Left ventricle myocardium inferior (tissue), 1 donor: ENCODE measurements at regions not wholly inside any gene's neighbourhood (a gene's known extent, or its start where the extent isn't known, plus 50 kb on each side); places are given as distances from the start of the nearest gene placed in this dataset.
"Not testable (repeated sequence)": the region's sequence is repeated elsewhere in the genome, so short reads cannot be mapped to it uniquely, and the experiment has no call there.

Source experiments
- DNase-seq: peaks from one replicate; pipeline ENCODE4 v3.0.0-alpha.2; 2020
- H3K27ac ChIP-seq: fragments of 200-600 bp; replicated peaks from 2 replicates; pipeline ENCODE4 v1.8.0; 2021
- H3K27me3 ChIP-seq: fragments of 200-600 bp; 2 replicates; pipeline ENCODE4 v1.8.0; 2021; ENCODE audit warnings: low read depth
- H3K36me3 ChIP-seq: fragments of 200-600 bp; 2 replicates; pipeline ENCODE4 v1.8.0; 2021
- H3K4me1 ChIP-seq: fragments of 200-600 bp; 2 replicates; pipeline ENCODE4 v1.8.0; 2021
- H3K4me3 ChIP-seq: fragments of 200-600 bp; 2 replicates; pipeline ENCODE4 v1.8.0; 2021; ENCODE audit warnings: mild to moderate bottlenecking, moderate library complexity
- H3K9me3 ChIP-seq: fragments of 200-600 bp; replicated peaks from 2 replicates; pipeline ENCODE4 v1.8.0; 2021
- intact Hi-C: fragments of 100-400 bp; cut with micrococcal nuclease; formaldehyde crosslinking; loops from one replicate; pipeline ENCODE4 v1.11.0; 2022
- TF ChIP-seq, protein P1 (sequence below): fragments of 200-600 bp; IDR thresholded peaks from 2 replicates; pipeline ENCODE4 v1.8.0; 2021; ENCODE audit warnings: antibody characterized with exemption, mild to moderate bottlenecking, borderline replicate concordance
- donor health status: DM: no; HTN: yes; CAD: no; lungs with severe emphysema.

DNA sequence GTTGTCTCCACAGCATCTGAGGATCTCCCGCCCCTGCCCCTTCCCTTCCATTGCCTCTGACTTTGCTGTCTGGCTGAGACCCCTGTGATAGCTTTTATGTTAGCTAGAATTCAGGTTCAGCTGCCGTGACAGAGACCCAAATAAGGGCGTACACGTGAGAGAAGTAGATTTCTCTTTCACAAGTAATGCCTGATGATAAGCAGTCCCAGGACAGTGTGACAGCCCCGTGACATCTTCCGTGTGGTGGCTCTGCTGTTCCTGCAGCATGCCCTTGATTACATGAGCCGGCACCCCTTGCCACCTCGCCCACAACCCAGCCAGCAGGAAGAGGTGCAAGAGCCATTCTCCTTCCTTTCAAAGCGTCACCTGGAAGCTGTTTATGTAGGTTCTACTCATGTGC lies 130.9 kb upstream of the PODXL start:
- intact Hi-C loops = no loop called here
- Histone ChIP-seq H3K36me3 (no peaks in the 10 kb centered on the region), H3K27me3 (peaks cover 80% of the 10 kb centered on the region), H3K4me1 (peaks cover 13% of the 10 kb centered on the region), H3K27ac (no peak overlapping the region), H3K4me3 (no peak overlapping the region), H3K9me3 (no peaks in the 10 kb centered on the region)
- DNase-seq = no peak
- TF ChIP-seq, protein P1, sequence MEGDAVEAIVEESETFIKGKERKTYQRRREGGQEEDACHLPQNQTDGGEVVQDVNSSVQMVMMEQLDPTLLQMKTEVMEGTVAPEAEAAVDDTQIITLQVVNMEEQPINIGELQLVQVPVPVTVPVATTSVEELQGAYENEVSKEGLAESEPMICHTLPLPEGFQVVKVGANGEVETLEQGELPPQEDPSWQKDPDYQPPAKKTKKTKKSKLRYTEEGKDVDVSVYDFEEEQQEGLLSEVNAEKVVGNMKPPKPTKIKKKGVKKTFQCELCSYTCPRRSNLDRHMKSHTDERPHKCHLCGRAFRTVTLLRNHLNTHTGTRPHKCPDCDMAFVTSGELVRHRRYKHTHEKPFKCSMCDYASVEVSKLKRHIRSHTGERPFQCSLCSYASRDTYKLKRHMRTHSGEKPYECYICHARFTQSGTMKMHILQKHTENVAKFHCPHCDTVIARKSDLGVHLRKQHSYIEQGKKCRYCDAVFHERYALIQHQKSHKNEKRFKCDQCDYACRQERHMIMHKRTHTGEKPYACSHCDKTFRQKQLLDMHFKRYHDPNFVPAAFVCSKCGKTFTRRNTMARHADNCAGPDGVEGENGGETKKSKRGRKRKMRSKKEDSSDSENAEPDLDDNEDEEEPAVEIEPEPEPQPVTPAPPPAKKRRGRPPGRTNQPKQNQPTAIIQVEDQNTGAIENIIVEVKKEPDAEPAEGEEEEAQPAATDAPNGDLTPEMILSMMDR = no peak

DNA sequence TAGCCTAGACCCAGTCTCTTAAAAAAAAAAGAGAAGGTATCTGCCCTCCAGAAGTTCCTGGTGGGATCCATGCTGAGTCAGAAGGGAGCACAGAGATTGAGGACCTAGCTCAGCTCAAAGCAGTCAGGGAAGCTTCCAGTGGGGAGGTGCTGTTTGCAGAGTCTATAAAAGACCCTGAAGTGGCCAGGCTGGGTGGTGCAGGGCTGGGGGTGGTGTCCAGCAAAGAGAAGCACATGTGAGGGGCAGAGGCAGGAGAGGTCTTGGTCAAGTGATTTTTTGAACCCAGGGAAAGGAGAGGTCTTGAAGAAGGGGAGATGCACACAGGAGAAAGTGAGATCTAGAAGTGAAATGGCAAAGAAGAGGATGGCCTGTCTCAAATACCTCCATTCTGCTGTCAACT lies 130.4 kb upstream of the PODXL start:
- TF ChIP-seq, protein P1 = no peak
- DNase-seq = no peak
- no peaks in the 10 kb centered on the region for H3K9me3 ChIP-seq
- H3K27ac ChIP-seq = no peak overlapping the region
- no peak overlapping the region for H3K4me3 ChIP-seq
- intact Hi-C loops = no loop called here
- peaks cover 75% of the 10 kb centered on the region for H3K27me3 ChIP-seq
- no peaks in the 10 kb centered on the region for H3K36me3 ChIP-seq
- H3K4me1 ChIP-seq = peaks cover 8% of the 10 kb centered on the region

DNA sequence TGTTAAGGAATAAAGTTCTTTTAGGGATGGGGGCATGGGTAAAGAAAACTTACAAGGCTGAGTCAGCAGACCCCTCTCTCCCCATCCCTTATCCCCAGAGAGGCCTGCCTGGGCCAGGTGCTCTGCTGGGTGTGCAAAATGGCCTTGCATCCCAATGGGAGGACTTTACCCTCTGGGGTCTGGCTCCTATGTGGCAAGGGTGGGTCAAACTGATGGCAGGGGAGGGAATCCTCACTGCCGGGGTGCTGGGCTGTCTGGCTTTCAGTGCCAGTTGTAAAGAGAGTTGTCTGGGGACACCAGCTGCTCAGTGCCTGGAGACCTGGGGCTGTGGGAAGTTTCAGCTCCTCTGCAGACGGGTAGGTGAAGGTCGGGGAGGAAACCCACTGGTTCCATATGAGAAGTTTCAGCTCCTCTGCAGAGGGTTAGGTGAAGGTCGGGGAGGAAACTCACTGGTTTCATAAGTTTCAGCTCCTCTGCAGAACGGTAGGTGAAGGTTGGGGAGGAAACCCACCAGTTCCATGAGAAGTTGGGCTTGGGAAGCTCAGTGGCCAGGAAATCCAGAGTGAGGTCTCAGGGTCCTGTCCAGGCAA lies 127.2 kb upstream of the PODXL start:
- intact Hi-C loops = no loop called here
- no peaks in the 10 kb centered on the region for H3K9me3 ChIP-seq
- TF ChIP-seq, protein P1 = no peak
- no peaks in the 10 kb centered on the region for H3K36me3 ChIP-seq
- no peak overlapping the region for H3K27ac ChIP-seq
- no peak overlapping the region for H3K4me3 ChIP-seq
- DNase-seq = no peak
- H3K4me1 ChIP-seq = no peaks in the 10 kb centered on the region
- peaks cover 53% of the 10 kb centered on the region for H3K27me3 ChIP-seq

DNA sequence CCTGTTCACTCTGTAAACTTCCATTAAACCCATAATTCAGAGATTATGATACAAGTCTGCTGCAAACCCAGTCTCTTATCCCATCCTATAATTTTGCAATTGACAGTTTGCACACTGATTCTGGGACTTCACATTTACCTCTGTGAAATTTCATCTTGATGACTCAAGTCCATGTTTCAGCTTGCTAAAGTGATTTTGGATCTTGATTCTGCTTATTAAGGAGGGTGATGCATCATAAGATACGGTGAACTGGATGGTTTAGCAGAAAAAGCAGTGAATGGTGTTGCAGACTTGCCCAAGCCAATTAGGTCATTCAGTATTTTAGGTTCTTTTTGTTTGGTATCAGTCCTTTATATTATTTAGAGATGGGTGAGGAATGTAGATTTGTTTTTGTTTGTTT lies 125.5 kb upstream of the PODXL start:
- TF ChIP-seq, protein P1 = no peak
- Histone ChIP-seq H3K27me3 (peaks cover 36% of the 10 kb centered on the region), H3K9me3 (no peaks in the 10 kb centered on the region), H3K36me3 (no peaks in the 10 kb centered on the region), H3K27ac (no peak overlapping the region), H3K4me3 (no peak overlapping the region), H3K4me1 (no peaks in the 10 kb centered on the region)
- intact Hi-C loops = no loop called here
- DNase-seq = no peak

DNA sequence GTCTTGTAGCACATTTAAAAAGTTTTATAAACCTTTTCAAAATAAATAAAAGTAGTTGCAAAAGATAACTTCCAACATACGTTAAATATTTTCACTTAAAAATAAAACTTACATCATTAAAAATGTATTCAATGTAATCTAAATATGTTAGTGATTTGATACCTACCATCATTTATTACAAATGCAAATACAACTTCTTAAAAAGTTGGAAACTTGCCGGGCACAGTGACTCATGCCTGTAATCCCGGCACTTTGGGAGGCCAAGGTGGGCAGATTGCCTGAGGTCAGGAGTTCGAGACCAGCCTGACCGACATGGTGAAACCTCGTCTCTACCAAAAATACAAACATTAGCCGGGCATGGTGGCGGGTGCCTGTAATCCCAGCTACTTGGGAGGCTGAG lies 122.6 kb upstream of the PODXL start:
- H3K36me3 ChIP-seq, H3K27ac ChIP-seq, H3K4me3 ChIP-seq, H3K4me1 ChIP-seq, intact Hi-C loops, DNase-seq, H3K9me3 ChIP-seq: not testable (repeated sequence)
- peaks cover 17% of the 10 kb centered on the region for H3K27me3 ChIP-seq

DNA sequence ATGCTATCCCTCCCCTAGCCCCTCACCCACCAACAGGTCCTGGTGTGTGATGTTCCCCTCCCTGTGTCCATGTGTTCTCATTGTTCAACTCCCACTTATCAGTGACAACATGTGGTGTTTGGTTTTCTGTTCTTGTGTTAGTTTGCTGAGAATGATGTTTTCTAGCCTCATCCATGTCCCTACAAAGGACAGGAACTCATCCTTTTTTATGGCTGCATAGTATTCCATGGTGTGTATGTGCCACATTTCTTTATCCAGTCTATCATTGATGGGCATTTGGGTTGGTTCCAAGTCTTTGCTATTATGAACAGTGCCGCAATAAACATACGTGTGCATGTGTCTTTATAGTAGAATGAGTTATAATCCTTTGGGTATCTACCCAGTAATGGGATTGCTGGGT lies 120.4 kb upstream of the PODXL start:
- intact Hi-C loops, H3K27me3 ChIP-seq, DNase-seq: not testable (repeated sequence)

DNA sequence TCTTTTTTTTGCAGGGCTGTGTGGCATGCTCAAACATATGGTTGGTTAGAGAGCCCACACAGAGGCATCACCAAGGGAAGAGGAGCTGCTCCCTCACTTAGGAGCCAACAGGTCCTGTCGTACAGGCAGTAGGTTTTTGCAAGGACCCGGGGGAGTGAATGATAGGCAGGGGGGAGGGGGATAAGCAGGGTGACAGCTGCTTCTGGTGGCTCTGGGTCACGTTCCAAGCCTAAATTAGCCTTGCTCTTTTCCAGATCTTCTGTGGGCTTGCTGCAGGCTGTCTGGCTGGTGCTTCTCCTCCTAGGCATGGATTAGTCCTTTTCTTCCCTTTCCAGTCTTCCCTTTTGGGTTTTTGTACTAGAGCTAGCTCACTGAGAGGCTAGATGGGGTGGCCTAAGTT lies 117.7 kb upstream of the PODXL start:
- no peak overlapping the region for H3K27ac ChIP-seq
- no peak for DNase-seq
- intact Hi-C loops = no loop called here
- H3K27me3 ChIP-seq = no peaks in the 10 kb centered on the region
- TF ChIP-seq, protein P1 = no peak
- peaks cover 4% of the 10 kb centered on the region for H3K4me1 ChIP-seq
- H3K36me3 ChIP-seq = no peaks in the 10 kb centered on the region
- H3K9me3 ChIP-seq = no peaks in the 10 kb centered on the region
- no peak overlapping the region for H3K4me3 ChIP-seq

More for the DNA sequence above, 120.4 kb upstream of the PODXL start:
- H3K4me1 ChIP-seq, H3K36me3 ChIP-seq, H3K27ac ChIP-seq, H3K4me3 ChIP-seq, H3K9me3 ChIP-seq: not testable (repeated sequence)
